Vagina (tissue), 2 donors: ENCODE measurements at regions not wholly inside any gene's neighbourhood (a gene's known extent, or its start where the extent isn't known, plus 50 kb on each side); places are given as distances from the start of the nearest gene placed in this dataset.

ENCODE experiments used
- DNase-seq, 2 donors: peaks; one replicate each; pipeline ENCODE4 v3.0.0-alpha.2; 2017; ENCODE audit errors: extremely low spot score in 2 of 2
- H3K27ac ChIP-seq: fragments of 200-600 bp; sonication (generic); one replicate; pipeline ENCODE4 v1.5.1; 2019
- H3K27me3 ChIP-seq: fragments of 200-600 bp; sonication (generic); one replicate; pipeline ENCODE4 v1.5.1; 2019
- H3K36me3 ChIP-seq, 2 donors: fragments of 200-600 bp; sonication (generic); one replicate each; pipeline ENCODE4 v1.5.1; 2017 to 2019
- H3K4me1 ChIP-seq: fragments of 200-600 bp; sonication (generic); one replicate; pipeline ENCODE4 v1.5.1; 2019
- H3K4me3 ChIP-seq, 2 donors: fragments of 200-600 bp; sonication (generic); 1 replicate in 1 of 2; 2 replicates in 1 of 2; pipeline ENCODE4 v1.5.1; 2016 to 2019
- H3K9me3 ChIP-seq: fragments of 200-600 bp; sonication (generic); one replicate; pipeline ENCODE4 v1.5.1; 2019
- CTCF ChIP-seq, 3 experiments: fragments of 450-650 bp in 2 of 3; fragments of 200-600 bp in 1 of 3; sonication (generic) in 1 of 3; IDR thresholded peaks; one replicate each; pipeline ENCODE4 v1.5.1; 2017 to 2019; ENCODE audit warnings: antibody characterized with exemption in 3 of 3, mild to moderate bottlenecking in 2 of 3, moderate library complexity in 2 of 3
- POLR2A ChIP-seq, 2 donors: fragments of 450-650 bp; IDR thresholded peaks; one replicate each; pipeline ENCODE4 v1.6.1; 2017; ENCODE audit warnings: antibody characterized with exemption in 2 of 2, mild to moderate bottlenecking in 2 of 2, moderate library complexity in 2 of 2
- POLR2AphosphoS5 ChIP-seq, 2 donors: sonication (generic); formaldehyde crosslinking; IDR thresholded peaks; one replicate each; pipeline ENCODE4 v1.9.0; 2017; ENCODE audit warnings: antibody characterized with exemption in 2 of 2, mild to moderate bottlenecking in 2 of 2, low read depth in 1 of 2; ENCODE audit not compliant: insufficient read depth in 1 of 2
- intact Hi-C: fragments of 100-400 bp; cut with DNase I; formaldehyde crosslinking; loops from one replicate; pipeline ENCODE4 v1.15.1; 2023

GRCh38 chr3:17972476-17972875 is 230.0 kb upstream of the TBC1D5 start:
- intact Hi-C loops: no loop called here
- Histone ChIP-seq H3K27ac (no peak overlapping the region), H3K4me3 (no peak overlapping the region), H3K9me3 (no peaks in the 10 kb centered on the region), H3K27me3 (no peaks in the 10 kb centered on the region), H3K4me1 (peaks cover 9% of the 10 kb centered on the region), H3K36me3 (no peaks in the 10 kb centered on the region)
- TF ChIP-seq POLR2A (IDR thresholded peaks at IDR 0.05) (no peak), CTCF (IDR thresholded peaks at IDR 0.05) (no peak), POLR2AphosphoS5 (IDR thresholded peaks at IDR 0.05; ENCODE audit: insufficient read depth in 1 of 2, low read depth in 1 of 2) (no peak)
- DNase-seq: no peak

GRCh38 chr3:17972030-17972429 is 229.6 kb upstream of the TBC1D5 start:
- intact Hi-C loops: no loop called here
- no peak overlapping the region for H3K27ac ChIP-seq
- DNase-seq: no peak

DNA sequence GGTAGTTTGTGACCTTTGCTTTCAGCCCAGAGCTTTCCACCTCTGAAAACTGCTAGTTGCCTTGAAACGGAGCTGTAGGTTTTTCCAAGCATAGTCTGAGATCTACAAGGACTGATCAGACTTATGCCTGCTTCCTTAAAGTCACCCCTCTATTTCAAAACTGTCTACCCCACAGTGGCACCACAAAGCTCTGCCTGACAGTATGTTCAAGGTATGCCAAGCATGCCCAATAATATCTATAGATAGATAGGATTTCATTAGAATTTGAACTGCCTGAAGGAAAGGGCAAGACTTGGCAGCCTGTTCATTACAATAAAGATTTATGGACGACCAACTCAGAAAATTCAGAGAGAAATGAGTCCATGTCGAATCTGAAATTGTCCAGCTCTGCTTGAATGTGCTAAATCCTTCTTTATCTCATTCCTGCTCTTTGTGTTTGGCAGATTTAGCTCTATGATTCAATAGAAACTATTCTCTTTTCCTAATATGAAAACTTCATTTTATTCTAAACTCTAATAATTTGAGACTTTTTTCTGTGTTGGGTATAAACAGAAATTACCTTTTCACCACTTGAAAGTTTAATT is 227.6 kb upstream of the TBC1D5 start:
- Histone ChIP-seq H3K36me3 (no peaks in the 10 kb centered on the region), H3K9me3 (no peaks in the 10 kb centered on the region), H3K4me3 (no peak overlapping the region), H3K27me3 (no peaks in the 10 kb centered on the region), H3K4me1 (peaks cover 9% of the 10 kb centered on the region), H3K27ac (no peak overlapping the region)
- TF ChIP-seq CTCF (IDR thresholded peaks at IDR 0.05) (no peak), POLR2AphosphoS5 (IDR thresholded peaks at IDR 0.05; ENCODE audit: insufficient read depth in 1 of 2, low read depth in 1 of 2) (no peak), POLR2A (IDR thresholded peaks at IDR 0.05) (no peak)
- intact Hi-C loops: no loop called here
- no peak for DNase-seq

More at GRCh38 chr3:17972030-17972429, 229.6 kb upstream of the TBC1D5 start:
- no peaks in the 10 kb centered on the region for H3K36me3 ChIP-seq
- H3K4me1 ChIP-seq: peaks cover 9% of the 10 kb centered on the region
- no peak for TF ChIP-seq POLR2AphosphoS5 (IDR thresholded peaks at IDR 0.05; ENCODE audit: insufficient read depth in 1 of 2, low read depth in 1 of 2)
- TF ChIP-seq CTCF (IDR thresholded peaks at IDR 0.05): no peak
- TF ChIP-seq POLR2A (IDR thresholded peaks at IDR 0.05): no peak
- H3K4me3 ChIP-seq: no peak overlapping the region
- no peaks in the 10 kb centered on the region for H3K27me3 ChIP-seq
- H3K9me3 ChIP-seq: no peaks in the 10 kb centered on the region

- Histone ChIP-seq H3K4me1 (peaks cover 9% of the 10 kb centered on the region), H3K27ac (no peak overlapping the region), H3K4me3 (no peak overlapping the region), H3K36me3 (no peaks in the 10 kb centered on the region), H3K27me3 (no peaks in the 10 kb centered on the region), H3K9me3 (no peaks in the 10 kb centered on the region)
- TF ChIP-seq POLR2A (IDR thresholded peaks at IDR 0.05): no peak
- TF ChIP-seq CTCF (IDR thresholded peaks at IDR 0.05): no peak
- TF ChIP-seq POLR2AphosphoS5 (IDR thresholded peaks at IDR 0.05; ENCODE audit: insufficient read depth in 1 of 2, low read depth in 1 of 2): no peak
- intact Hi-C loops: no loop called here
- DNase-seq: no peak
Measured at GRCh38 chr3:17969244-17969643, 226.8 kb upstream of the TBC1D5 start.

GRCh38 chr3:17967953-17968607 is 225.6 kb upstream of the TBC1D5 start:
- no peaks in the 10 kb centered on the region for H3K27me3 ChIP-seq
- no peak overlapping the region for H3K27ac ChIP-seq
- no peak overlapping the region for H3K4me3 ChIP-seq
- H3K9me3 ChIP-seq: no peaks in the 10 kb centered on the region
- intact Hi-C loops: no loop called here
- TF ChIP-seq POLR2A (IDR thresholded peaks at IDR 0.05) (no peak), POLR2AphosphoS5 (IDR thresholded peaks at IDR 0.05; ENCODE audit: insufficient read depth in 1 of 2, low read depth in 1 of 2) (no peak), CTCF (IDR thresholded peaks at IDR 0.05) (no peak)
- H3K4me1 ChIP-seq: peaks cover 8% of the 10 kb centered on the region
- no peak for DNase-seq
- no peaks in the 10 kb centered on the region for H3K36me3 ChIP-seq
